HG03558 (cell line): ENCODE measurements at regions not wholly inside any gene's neighbourhood (a gene's known extent, or its start where the extent isn't known, plus 50 kb on each side); places are given as distances from the start of the nearest gene placed in this dataset.
"Not testable (repeated sequence)": the region's sequence is repeated elsewhere in the genome, so short reads cannot be mapped to it uniquely, and the experiment has no call there.

ENCODE experiments used
- ATAC-seq: cut with Tn5 transposase; IDR thresholded peaks from one replicate; pipeline ENCODE4 v1.9.1; 2021; ENCODE audit warnings: moderate number of reproducible peaks; ENCODE audit not compliant: unreplicated experiment; ENCODE audit errors: extremely low read depth

DNA sequence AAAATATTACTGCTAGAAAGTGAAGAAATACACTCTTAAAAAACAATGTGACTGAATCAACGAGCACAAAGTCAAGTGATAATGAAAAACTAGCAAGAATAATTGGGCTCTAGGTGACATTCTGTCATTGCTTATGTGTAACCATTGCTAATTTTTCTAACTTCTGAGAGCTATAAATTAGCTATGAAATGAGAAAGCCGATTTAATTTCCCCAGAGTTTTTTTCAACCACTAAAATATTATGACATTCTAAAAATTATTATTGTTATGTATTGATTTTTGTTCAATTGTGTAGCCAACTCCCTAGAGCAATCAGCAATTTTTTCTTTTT lies 458.6 kb upstream of the ATXN8OS start:
- no peak for ATAC-seq

DNA sequence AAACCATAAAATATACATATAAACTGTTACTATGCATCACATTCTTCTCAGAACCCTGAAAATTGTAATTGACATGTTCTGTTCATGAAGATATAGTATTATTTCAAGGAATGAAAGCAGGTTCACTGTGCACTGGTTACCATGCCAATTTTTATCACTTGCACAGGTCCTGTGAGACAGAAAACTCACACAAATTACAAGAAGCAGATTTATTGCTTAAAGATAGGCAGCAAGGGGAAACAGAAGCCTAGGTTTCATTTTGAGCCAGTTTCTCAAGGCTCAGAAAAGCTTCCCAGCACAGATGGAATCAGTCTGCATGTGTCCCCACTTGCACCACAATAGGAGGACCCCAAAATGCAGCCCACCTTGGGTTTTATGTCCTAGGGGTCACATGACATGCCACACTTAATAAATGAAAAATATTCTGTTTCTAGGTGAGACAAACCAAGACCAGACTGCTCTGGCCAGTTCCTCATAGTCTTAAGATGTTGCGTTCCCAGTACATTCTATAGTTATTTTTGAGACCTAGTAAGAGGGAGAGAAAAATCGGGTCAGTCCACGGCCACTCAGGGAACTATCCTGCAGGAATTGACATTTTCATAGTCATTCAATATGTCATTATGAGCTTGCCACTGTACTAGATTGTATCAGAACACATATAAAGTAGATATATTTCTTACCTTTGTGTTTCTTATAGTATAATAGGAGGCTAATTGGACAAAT lies 459.1 kb upstream of the ATXN8OS start:
- ATAC-seq, result no peak

DNA sequence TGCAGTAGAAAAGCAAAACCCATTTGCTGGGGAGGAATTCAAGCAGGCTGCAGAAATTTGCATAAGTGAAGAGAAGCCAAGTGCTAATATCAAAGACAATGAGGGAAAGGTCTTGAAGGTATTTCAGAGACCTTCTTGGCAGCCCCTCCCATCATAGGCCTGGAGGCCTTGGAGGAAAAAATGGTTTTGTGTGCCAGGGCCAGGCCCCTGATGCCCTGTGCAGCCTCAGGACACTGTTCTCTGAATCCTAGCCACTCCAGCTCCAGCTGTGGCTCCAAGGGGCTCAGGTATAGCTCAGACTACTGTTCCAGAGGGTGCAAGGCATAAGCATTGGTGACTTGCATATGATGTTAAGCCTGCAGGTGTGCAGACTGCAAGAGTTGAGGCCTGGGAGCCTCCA lies 463.2 kb upstream of the ATXN8OS start:
- ATAC-seq, result no peak

GRCh38 chr13:69641773-69642172 lies 465.9 kb upstream of the ATXN8OS start:
- no peak for ATAC-seq

DNA sequence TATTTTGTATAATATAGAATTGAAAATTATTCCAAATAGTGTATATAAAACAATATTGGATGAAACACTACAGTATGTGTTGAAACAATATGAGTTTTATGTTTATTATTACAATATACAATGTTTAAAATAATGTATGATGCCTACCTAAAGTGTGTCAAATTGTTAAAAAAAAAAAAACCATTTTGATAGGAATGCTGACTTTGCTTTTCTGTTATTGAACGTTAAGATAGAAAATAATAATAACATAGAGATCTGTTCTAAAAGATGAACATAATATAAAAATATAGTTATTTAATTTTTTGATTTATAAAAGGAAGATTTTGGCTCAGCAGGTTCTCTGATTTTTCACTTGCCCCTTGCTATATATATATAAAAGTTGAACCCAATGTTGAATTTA lies 474.6 kb upstream of the ATXN8OS start:
- no peak for ATAC-seq

GRCh38 chr13:69623973-69624372 lies 483.7 kb upstream of the ATXN8OS start:
- ATAC-seq, result no peak

DNA sequence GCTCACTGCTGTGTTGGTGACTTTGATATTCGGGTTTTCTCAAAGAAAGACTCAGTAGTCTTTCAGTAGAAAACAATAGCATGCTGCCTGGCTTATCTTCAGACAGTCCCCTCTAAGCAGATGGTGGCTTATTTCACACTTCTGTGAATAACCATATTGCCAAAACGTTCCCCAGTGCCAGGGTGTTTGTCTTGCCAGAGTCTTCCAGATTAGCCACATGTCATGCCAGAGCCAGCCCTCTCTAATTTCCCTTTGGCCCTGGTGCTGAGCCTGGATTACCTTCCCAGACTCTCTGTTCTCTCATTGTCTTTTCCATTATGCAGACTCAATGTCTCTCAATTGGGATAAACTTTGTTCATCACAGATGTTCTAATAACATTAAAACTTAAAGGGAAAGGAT lies 488.0 kb upstream of the ATXN8OS start:
- ATAC-seq, result no peak

- ATAC-seq, result no peak
Observed at GRCh38 chr13:69618838-69619237, 488.8 kb upstream of the ATXN8OS start.

DNA sequence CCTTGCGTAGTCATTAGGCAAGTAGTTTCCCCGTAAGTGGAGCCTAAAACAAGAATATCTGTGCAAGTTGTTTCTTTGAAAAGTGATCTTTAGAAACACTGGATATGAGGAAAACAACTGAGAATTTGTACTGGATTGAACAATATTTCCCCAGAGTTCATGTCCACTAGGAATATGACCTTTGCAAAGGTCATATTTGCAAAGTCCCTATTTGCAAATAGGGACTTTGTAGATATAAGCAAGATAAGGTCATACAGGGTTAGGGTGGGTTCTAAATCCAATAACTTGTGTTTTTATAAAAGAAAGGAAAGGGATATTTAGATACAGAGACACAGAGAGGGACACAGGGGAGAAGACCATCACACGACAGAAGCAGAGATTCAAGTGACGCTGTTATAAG lies 489.2 kb upstream of the ATXN8OS start:
- ATAC-seq, result no peak

GRCh38 chr13:69617587-69617986 lies 490.0 kb upstream of the ATXN8OS start:
- ATAC-seq, result no peak

DNA sequence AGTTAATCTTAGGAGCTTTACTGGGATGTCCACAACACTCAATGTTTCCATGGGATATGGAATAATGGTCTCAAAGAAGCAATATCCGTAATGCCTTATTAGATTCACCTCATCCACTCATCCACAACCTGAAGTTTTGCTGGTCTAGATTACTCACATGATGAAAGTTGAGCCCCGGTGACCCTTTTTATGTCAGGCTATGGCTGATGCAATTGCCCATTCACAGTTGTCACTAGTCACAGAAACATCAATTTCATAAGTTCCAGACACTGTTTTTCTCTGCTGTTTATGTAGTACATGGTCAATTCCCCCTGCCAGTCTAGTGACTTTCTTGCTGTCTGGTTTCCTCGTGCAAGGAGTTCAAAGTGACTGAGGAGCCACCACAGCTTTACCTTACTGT lies 491.2 kb upstream of the ATXN8OS start:
- no peak for ATAC-seq

- not testable (repeated sequence) for ATAC-seq
Observed at GRCh38 chr13:69615055-69615454, 492.6 kb upstream of the ATXN8OS start.

DNA sequence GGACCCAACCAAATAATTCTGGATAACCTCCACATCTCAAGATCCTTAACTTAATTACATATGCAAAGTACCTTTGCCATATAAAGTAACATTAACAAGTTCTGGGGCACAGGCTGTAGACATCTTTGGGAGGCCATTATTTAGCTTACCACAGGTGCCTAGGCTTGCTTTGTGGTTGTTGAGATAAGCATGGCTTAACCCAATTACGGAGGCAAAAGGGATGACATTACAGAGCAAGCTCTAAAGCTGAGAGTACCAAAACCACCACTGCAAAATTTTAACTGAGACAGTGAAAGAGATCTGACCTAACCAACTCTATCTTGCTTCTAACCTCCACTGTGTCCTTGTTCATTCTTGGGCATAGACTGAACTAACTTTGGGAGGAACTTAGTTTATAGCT lies 502.9 kb upstream of the ATXN8OS start:
- ATAC-seq, result no peak

DNA sequence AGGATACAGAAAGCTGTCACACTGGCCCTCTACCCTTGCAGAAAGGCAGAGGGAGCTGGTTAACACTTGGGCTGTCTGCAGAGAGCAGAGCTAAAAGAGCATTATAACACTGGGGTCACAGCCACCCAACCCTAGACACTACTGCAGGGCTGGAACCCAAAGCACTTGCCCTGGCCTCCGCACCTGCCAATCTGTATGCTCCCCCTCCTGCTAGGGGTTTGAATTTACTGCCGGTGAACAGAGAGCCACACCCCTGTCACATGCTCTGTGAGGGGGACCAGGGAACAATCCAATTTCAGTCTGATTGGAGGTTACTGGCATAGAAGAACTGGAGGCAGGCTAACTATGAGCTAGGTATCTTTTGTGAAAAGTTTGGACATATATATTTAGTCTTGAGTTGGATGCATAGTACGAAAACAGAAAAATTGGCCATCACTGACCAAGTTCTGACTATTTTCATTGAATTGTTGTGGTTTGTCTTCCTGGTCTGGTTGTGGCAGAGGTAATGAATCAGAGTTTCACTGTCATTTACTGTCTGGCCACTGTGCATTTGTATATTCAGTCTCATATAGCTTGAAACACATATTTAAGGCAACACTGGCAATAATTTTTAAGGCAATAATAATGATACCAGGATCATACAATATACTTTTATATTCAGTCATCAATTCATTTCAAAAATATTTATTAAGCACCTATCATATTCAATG lies 504.3 kb upstream of the ATXN8OS start:
- no peak for ATAC-seq

GRCh38 chr13:69601661-69602060 lies 506.0 kb upstream of the ATXN8OS start:
- no peak for ATAC-seq

- no peak for ATAC-seq
Observed at GRCh38 chr13:69600811-69601210, 506.8 kb upstream of the ATXN8OS start.

- ATAC-seq, result no peak
Observed at GRCh38 chr13:69597088-69597487, 510.5 kb upstream of the ATXN8OS start.

DNA sequence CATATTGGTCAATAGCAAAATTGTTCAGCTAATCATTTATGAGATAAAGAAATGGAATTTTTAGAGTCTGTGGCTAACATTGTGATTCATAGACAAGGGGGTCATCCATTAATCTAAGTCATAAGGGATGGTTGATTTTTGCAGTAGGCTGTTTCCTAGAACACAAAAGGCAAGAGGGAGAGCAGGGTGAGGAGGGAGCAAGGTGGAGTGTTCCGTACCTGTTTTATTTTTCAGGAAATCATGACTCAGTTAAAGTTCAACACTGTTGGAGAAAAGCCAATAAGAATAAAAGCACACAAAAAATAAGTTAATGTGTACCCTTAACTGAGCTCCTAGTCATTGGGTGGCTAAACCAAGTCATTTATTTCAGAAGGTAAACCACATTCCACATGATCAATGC lies 512.4 kb upstream of the ATXN8OS start:
- ATAC-seq, result no peak

DNA sequence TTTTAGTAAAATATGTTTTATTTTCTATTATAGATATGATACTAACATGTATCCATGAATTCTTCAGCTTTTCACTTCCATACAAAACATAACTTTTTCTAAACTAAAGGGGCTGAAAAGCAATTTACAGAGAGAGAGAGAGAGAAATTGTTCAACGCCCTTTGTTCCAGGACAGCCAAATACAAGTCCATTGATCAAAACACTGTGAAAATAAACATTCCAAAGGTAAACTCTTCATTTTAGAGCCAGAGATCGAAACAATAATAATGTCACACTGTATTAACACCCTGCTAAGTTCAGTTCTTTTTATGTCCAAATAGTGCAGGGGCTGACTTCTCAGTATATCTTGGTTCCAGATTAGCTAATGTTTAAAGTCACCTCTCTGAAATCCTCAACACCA lies 516.2 kb upstream of the ATXN8OS start:
- no peak for ATAC-seq

- no peak for ATAC-seq
Observed at GRCh38 chr13:69589531-69590235, 517.9 kb upstream of the ATXN8OS start.

GRCh38 chr13:69585656-69586055 lies 522.0 kb upstream of the ATXN8OS start:
- no peak for ATAC-seq

DNA sequence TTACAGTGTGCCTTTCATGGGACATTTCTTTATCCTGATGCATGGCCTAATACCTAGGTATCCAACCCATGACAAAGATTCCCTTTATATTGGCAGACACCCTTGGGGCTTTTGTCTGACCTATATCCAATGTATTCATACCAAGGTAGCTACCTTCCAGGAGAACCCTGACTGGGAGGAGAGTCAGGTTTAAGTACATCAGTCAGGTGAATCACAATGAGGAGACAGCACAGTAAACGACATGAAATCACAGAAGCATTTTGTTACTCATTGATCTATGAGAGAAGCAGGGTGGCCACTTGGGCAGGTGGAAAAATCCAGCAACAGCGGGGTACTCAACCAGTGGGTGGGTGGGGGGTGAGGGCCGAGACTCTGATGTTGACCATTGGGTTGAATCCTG lies 527.4 kb upstream of the ATXN8OS start:
- ATAC-seq, result no peak
